GM23248 (cell line): ENCODE measurements at regions not wholly inside any gene's neighbourhood (a gene's known extent, or its start where the extent isn't known, plus 50 kb on each side); places are given as distances from the start of the nearest gene placed in this dataset.

Experiments
- EZH2 ChIP-seq: fragments of 200-600 bp; sonication (generic); IDR thresholded peaks from 2 replicates; pipeline ENCODE4 v1.6.1; 2018; ENCODE audit warnings: antibody characterized with exemption, mild to moderate bottlenecking; ENCODE audit not compliant: insufficient read depth, poor library complexity, severe bottlenecking
- EZH2phosphoT487 ChIP-seq: fragments of 200-600 bp; sonication (generic); IDR thresholded peaks from 2 replicates; pipeline ENCODE4 v1.6.1; 2018; ENCODE audit warnings: antibody characterized with exemption, moderate library complexity, mild to moderate bottlenecking, low read depth; ENCODE audit not compliant: insufficient read depth

DNA sequence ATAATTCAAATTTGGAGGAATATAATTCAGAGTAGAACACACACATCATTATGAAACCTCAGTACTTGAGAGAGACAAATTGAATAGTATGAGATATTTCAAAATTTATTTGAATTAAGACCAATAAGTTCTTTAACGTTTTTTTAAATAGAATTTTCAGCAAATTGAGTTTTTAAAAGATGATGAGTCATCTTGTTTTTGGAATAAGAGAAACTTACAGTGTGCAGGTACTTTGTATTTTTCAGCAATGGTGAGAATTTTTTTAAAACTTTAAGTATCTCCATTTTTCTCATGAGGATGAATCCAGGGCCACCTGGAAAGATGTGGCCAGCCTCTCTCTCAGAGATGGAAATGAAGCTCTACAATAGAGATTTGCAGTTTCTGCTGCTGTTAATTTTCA, 1015.0 kb upstream of the TENM4 start:
- TF ChIP-seq EZH2: no peak
- no peak for TF ChIP-seq EZH2phosphoT487
